GM19351 (cell line): ENCODE measurements at regions not wholly inside any gene's neighbourhood (a gene's known extent, or its start where the extent isn't known, plus 50 kb on each side); places are given as distances from the start of the nearest gene placed in this dataset.
"Not testable (repeated sequence)": the region's sequence is repeated elsewhere in the genome, so short reads cannot be mapped to it uniquely, and the experiment has no call there.

Experiments
- ATAC-seq: cut with Tn5 transposase; IDR thresholded peaks from one replicate; pipeline ENCODE4 v1.9.1; 2021; ENCODE audit warnings: mild to moderate bottlenecking, moderate library complexity; ENCODE audit not compliant: unreplicated experiment

- ATAC-seq = no peak
Measured at GRCh38 chr1:198416296-198416695, 124.2 kb downstream of the ATP6V1G3 start.

GRCh38 chr1:198411240-198411639, 129.2 kb downstream of the ATP6V1G3 start:
- no peak for ATAC-seq

- ATAC-seq = no peak
Measured at GRCh38 chr1:198408716-198409115, 131.8 kb downstream of the ATP6V1G3 start.

- not testable (repeated sequence) for ATAC-seq
Measured at GRCh38 chr1:198404632-198405031, 135.8 kb downstream of the ATP6V1G3 start.

GRCh38 chr1:198400063-198400462, 140.4 kb downstream of the ATP6V1G3 start:
- ATAC-seq = no peak

GRCh38 chr1:198399452-198399851, 141.0 kb downstream of the ATP6V1G3 start:
- ATAC-seq = no peak

GRCh38 chr1:198397208-198397808, 143.2 kb downstream of the ATP6V1G3 start:
- ATAC-seq = no peak

- ATAC-seq = no peak
Measured at GRCh38 chr1:198391393-198392020, 149.0 kb downstream of the ATP6V1G3 start.

- no peak for ATAC-seq
Measured at GRCh38 chr1:198387587-198387986, 152.9 kb downstream of the ATP6V1G3 start.

GRCh38 chr1:198380275-198380674, 160.2 kb downstream of the ATP6V1G3 start:
- ATAC-seq = no peak

- ATAC-seq = no peak
Measured at GRCh38 chr1:198377702-198378101, 162.8 kb downstream of the ATP6V1G3 start.

- ATAC-seq = no peak
Measured at GRCh38 chr1:198374288-198374687, 166.2 kb downstream of the ATP6V1G3 start.

GRCh38 chr1:198373376-198373775, 167.1 kb downstream of the ATP6V1G3 start:
- no peak for ATAC-seq
